ENCODE measurements at regions not wholly inside any gene's neighbourhood (a gene's known extent, or its start where the extent isn't known, plus 50 kb on each side); places are given as distances from the start of the nearest gene placed in this dataset.

DNA sequence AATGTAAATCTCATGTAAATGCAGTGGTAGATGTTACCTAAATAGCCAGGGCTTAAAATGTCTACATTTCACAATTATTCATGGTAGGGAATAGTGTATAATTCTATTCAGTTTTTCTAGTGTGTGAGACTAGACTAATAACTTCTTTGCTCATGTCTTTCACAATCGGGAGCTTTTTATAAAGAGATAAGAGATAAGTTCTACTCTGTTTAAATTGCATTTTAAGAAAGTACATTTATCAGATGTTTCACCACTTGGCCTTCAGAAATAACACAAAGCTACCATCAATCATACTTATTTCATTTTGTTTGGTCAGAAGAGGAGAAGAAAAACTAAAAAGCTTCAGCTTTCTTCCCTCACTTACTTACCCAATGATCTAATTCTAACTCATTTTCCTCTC is 725.5 kb upstream of the FLRT2 start:
- DNase-seq, result no peak

DNA sequence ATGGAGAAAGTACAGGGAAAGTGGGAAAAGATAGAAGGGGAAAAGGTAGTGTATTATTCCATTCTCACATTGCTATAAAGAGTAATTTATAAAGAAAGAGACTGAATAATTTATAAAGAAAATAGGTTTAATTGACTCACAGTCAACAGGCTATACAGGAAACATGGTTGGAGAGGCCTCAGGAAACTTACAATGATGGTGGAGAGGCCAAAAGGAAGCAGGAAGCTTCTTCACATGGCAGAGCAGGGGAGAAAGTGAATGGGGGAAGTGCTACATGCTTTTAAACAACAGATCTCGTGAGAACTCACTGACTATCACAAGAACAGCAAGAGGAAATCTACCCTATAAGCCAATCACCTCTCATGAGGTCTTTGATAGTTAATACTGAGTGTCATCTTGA is 725.0 kb upstream of the FLRT2 start:
- no peak for DNase-seq

- DNase-seq, result no peak
Measured at GRCh38 chr14:84806181-84806580, 723.8 kb upstream of the FLRT2 start.

GRCh38 chr14:84806622-84807021 is 723.3 kb upstream of the FLRT2 start:
- DNase-seq, result no peak

GRCh38 chr14:84807673-84808072 is 722.3 kb upstream of the FLRT2 start:
- no peak for DNase-seq

DNA sequence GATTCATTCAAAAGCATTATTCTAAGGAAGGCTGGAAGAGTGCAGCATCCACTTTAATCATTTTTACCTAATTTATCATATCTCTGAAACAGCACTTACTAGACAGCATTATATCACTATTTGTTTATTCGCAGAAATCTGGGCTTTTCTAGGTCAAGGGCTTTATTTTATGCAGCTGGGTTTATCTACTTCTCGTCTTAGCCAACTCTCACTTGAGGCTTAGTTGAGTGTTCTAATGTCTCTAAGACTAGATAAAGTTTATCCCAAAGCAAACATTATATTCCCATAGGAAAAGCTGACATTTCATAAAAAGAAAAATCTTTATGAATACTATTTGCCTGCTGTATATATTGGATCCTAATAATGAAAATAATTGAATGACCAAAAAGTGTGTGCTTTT is 720.8 kb upstream of the FLRT2 start:
- no peak for DNase-seq

- no peak for DNase-seq
Measured at GRCh38 chr14:84814391-84814790, 715.6 kb upstream of the FLRT2 start.

GRCh38 chr14:84819528-84819927 is 710.4 kb upstream of the FLRT2 start:
- no peak for DNase-seq

GRCh38 chr14:84825481-84826251 is 704.3 kb upstream of the FLRT2 start:
- no peak for DNase-seq

DNA sequence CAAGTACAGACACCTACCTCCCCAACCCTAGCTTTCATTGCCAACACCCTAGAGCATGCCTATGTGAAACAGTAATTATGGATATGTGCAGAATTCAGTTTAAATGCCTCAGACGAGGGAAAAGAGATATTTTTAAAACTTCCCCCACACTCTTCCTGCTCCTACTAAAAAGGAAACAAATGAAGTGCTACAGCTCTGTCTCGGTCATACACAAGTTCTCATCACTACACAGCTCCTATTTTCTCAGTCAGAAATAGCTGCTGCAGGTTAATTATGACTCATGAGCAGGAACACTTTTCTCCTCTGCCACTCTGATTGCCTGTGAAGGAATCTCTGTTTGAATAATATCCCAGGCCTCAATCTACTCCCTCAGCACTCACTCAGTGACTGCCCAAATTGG is 703.6 kb upstream of the FLRT2 start:
- no peak for DNase-seq

DNA sequence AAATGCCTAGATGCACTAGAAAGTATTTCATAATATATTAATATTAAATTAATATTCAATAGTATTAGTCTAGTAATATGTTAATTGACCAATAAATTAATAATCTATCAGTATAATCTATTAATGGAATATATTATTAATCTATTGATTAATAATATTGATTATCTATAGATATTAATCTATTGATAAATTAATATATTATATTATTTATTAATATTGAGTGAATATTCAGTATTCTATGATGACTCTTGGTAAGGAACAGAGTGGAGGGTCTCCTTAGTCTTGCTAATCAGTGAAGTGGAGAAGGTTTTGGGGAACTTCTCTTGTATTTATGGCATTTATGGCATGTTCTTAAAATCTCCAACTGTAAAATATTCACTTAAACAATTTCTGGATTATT is 679.3 kb upstream of the FLRT2 start:
- DNase-seq, result no peak

- DNase-seq, result no peak
Measured at GRCh38 chr14:84856751-84857534, 673.0 kb upstream of the FLRT2 start.

DNA sequence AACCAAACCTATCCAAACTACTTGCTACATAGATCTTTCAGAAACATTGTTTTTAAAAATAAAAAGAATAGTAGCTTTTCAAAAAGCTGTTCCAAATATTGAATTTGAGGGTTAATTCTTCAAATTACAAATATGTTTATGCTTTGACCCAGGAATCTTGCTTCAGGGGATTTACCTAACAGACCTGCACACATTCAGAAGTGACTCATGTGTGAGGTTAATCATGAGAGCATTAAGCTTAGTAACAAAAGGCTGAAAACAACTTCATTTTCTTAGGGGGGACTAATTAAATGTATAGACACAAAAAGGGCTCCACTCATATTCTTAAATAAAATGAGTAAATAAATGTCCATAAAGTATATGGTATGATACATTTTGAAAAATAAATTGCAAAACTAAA is 672.4 kb upstream of the FLRT2 start:
- no peak for DNase-seq

DNA sequence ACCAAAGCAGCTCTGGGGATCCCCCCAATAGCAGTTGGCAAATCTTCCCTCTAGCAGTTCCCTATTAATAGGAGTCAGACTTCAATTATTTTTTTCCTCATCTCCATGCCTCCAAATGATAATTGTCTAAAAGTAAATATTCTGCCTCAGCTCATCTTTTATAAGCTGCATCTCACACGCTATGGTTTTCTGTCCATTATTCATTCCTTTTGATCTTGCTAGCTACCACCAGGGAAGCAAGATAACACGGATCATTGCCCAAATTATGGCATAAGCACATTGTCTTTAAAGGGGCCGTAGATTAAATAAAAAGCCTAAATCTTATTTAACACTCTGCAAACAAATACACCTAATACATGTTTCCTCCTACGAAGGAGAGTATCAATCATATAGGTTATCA is 670.8 kb upstream of the FLRT2 start:
- no peak for DNase-seq

DNA sequence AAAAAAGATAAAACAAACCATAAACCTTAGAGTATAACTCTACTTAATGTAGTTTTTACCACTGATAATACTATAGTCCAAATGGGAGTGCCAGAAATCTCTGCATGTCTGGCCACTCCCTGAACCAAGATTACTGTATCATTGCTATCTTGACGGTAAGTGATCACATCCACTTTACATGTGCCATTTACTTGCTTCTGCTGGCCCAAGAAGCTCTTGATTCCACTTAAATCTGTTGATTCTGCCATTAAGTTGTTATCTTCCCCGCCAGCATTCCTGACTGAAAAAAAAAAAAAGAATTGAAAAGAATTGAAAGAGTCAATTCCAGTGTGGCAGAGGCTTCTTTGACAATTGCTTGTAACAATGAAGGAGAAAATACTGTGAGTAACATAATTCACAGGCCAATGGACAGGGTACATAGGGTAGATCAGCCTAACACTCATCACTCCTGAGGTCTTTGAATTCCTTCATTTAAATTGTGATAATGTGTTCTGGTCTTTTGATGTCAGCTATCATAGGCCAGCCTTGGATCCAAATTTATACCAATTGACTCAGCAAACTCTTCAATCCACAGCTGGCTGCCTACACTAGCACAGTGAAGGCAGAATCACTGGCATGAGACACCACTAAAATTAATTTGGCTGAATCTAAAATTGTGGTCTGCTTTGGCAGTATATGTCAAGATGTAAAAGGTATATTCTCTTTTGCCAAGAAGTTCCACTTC is 665.2 kb upstream of the FLRT2 start:
- DNase-seq, result no peak

- DNase-seq, result no peak
Measured at GRCh38 chr14:84871734-84872133, 658.2 kb upstream of the FLRT2 start.

- no peak for DNase-seq
Measured at GRCh38 chr14:84874436-84874835, 655.5 kb upstream of the FLRT2 start.

GRCh38 chr14:84877061-84877460 is 652.9 kb upstream of the FLRT2 start:
- DNase-seq, result no peak

DNA sequence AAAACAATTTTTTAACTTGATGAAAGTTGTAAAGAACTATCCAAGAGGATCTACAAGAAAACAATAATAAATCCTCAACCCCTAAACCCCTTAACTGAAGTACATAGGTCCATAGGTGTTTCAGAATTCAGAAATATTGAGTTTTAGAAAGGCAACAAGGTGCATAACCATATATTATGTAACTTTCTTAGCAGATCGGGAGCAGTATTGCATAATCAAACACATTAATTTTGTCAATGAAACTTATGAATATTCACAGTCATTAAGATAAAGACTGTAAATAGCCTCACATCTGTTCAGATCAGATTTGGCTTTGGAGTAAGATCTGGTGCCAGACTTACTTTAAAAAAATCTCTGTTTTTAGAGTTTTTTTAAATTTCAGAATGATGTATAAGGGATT is 647.1 kb upstream of the FLRT2 start:
- DNase-seq, result no peak

- no peak for DNase-seq
Measured at GRCh38 chr14:84885061-84885460, 644.9 kb upstream of the FLRT2 start.

DNA sequence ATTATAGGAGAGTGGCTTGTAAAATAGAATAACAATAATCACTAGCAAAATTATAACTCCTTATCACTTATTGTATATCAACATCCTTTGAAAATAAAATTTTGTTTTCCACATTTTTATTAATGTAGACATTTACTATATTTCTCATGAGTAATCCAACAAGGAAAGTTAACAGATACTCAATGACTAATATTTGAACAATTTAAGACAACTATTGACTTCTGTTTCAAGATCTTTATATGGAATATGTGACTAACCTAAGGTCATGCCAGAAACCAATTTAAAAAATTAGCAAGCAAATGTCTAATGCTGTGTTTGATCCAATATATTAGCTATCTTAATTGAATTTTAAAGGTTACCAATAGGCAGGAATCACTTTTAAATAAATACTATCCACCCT is 638.5 kb upstream of the FLRT2 start:
- DNase-seq, result no peak

GRCh38 chr14:84894254-84894653 is 635.7 kb upstream of the FLRT2 start:
- no peak for DNase-seq

DNA sequence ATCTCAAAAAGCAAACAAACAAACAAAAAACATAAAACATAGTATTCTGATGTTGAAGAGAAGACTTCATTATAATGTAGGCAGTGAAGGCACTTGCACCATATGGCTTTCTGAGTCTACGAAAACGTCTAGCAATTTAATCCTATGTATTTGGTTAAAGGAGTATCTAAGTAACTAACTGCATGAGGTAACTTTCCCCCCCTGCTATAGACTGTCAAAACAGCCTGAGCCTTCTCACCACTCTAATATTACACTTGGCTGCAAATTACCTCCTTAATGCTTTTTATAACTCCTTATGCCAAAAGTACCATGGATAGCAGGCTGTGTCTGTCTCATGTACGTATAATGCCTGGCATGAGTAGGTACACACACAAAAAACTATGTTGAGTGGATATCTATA is 607.6 kb upstream of the FLRT2 start:
- no peak for DNase-seq

- DNase-seq, result no peak
Measured at GRCh38 chr14:84926656-84927055, 603.3 kb upstream of the FLRT2 start.
